ENCODE measurements at regions not wholly inside any gene's neighbourhood (a gene's known extent, or its start where the extent isn't known, plus 50 kb on each side); places are given as distances from the start of the nearest gene placed in this dataset.
"Not testable (repeated sequence)": the region's sequence is repeated elsewhere in the genome, so short reads cannot be mapped to it uniquely, and the experiment has no call there.

DNA sequence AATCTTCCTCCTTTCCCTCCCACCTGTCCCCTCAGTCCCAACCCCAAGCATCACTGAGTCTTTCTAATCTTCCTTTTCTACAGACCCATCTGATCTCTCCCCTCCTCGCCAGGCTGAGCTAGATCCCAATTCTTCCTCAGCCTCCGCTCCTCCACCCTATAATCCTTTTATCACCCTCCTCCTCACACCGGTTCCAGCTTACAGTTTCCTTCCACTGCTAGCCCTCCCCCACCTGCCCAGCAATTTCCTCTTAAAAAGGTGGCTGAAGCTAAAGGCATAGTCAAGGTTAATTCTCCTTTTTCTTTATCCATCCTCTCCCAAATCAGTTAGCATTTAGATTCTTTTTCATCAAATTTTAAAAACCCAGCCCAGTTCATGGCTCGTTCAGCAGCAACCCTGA, 470.6 kb upstream of the NUDT12 start:
- CTCF ChIA-PET, POLR2A ChIA-PET: not testable (repeated sequence)

DNA sequence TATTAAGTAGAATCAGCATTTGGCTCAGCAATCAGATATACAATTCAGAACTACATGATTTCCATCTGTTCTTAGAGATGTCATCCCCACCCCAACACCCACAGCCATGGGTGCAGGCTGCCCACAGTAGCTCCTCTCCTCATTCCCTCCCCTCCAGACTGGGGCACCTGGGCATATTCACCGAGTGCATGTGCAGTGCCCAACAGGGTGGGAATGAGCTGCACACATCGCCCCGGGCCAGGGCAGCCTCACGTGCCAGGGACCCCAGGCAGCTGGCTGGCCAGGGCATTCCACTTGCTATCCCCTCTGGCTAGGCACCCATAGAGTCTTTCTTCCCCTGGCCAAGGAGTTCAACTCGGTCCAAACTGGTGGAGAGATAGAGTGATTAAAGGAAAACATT, 461.9 kb upstream of the NUDT12 start:
- ChIA-PET CTCF (no interaction called here), POLR2A (no interaction called here)
- H3K9ac ChIP-seq (ENCODE audit: low read length) = no peak overlapping the region
- Mint-ChIP-seq H3K4me1 (no peaks in the 10 kb centered on the region), H3K27ac (no peak overlapping the region), H3K4me3 (no peak overlapping the region), H3K9me3 (ENCODE audit: insufficient read depth) (no peaks in the 10 kb centered on the region), H3K27me3 (no peaks in the 10 kb centered on the region)
- DNase-seq (no peak), ATAC-seq (ENCODE audit: low read depth) (no peak)
- WGBS (ENCODE audit: insufficient coverage) = 89% methylated on average over 4 of the region's 5 CpGs
- no peak overlapping the region for H2AFZ ChIP-seq (ENCODE audit: insufficient read depth, low read depth, low read length, poor library complexity, severe bottlenecking)
- peaks cover 0 to 10% (median 2%) of the 10 kb centered on the region in 3 donors for H3K9me3 ChIP-seq (ENCODE audit: control extremely low read depth in 1 of 3, control insufficient read depth in 2 of 3, insufficient read depth in 1 of 3, low read length in 2 of 3)
- H3K4me3 ChIP-seq (ENCODE audit: control extremely low read depth in 1 of 5, extremely low read depth in 1 of 5, insufficient read depth in 1 of 5, low read depth in 2 of 5, low read length in 4 of 5) = no peak overlapping the region
- no peaks in the 10 kb centered on the region for H3K4me1 ChIP-seq (ENCODE audit: control insufficient read depth in 2 of 2, insufficient read depth in 2 of 2, low read length in 2 of 2)
- no peak for TF ChIP-seq EZH2 (IDR thresholded peaks at IDR 0.05; ENCODE audit: borderline replicate concordance, insufficient read depth, low read depth, low read length, poor library complexity, severe bottlenecking)
- TF ChIP-seq, protein P1, sequence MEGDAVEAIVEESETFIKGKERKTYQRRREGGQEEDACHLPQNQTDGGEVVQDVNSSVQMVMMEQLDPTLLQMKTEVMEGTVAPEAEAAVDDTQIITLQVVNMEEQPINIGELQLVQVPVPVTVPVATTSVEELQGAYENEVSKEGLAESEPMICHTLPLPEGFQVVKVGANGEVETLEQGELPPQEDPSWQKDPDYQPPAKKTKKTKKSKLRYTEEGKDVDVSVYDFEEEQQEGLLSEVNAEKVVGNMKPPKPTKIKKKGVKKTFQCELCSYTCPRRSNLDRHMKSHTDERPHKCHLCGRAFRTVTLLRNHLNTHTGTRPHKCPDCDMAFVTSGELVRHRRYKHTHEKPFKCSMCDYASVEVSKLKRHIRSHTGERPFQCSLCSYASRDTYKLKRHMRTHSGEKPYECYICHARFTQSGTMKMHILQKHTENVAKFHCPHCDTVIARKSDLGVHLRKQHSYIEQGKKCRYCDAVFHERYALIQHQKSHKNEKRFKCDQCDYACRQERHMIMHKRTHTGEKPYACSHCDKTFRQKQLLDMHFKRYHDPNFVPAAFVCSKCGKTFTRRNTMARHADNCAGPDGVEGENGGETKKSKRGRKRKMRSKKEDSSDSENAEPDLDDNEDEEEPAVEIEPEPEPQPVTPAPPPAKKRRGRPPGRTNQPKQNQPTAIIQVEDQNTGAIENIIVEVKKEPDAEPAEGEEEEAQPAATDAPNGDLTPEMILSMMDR (IDR thresholded peaks at IDR 0.05) = no peak
- no peaks in the 10 kb centered on the region for H3K36me3 ChIP-seq (replicated peaks in 1 of 2; ENCODE audit: control extremely low read depth in 1 of 2, control insufficient read depth in 1 of 2, extremely low read depth in 1 of 2, insufficient read depth in 2 of 2, low read length in 1 of 2)
- H3K4me2 ChIP-seq (replicated peaks; ENCODE audit: low read depth, low read length, poor library complexity, severe bottlenecking) = no peak overlapping the region
- H4K20me1 ChIP-seq (ENCODE audit: control insufficient read depth, insufficient read depth, low read length, poor library complexity, severe bottlenecking) = no peaks in the 10 kb centered on the region
- no peaks in the 10 kb centered on the region for H3K27me3 ChIP-seq (replicated peaks in 1 of 4; ENCODE audit: control extremely low read depth in 1 of 4, control insufficient read depth in 3 of 4, insufficient read depth in 4 of 4, low read length in 3 of 4)
- intact Hi-C loops (cut with micrococcal nuclease) = no loop called here
- H3K79me2 ChIP-seq (ENCODE audit: control insufficient read depth, insufficient read depth, low read length) = no peaks in the 10 kb centered on the region
- no peak overlapping the region for H3K27ac ChIP-seq (ENCODE audit: low read length in 2 of 2)

More for the DNA sequence above, 470.6 kb upstream of the NUDT12 start:
- DNase-seq; H3K4me3 Mint-ChIP-seq; H3K4me2 ChIP-seq (replicated peaks; ENCODE audit: low read depth, low read length, poor library complexity, severe bottlenecking); H2AFZ ChIP-seq (ENCODE audit: insufficient read depth, low read depth, low read length, poor library complexity, severe bottlenecking); H3K9ac ChIP-seq (ENCODE audit: low read length); H3K4me1 Mint-ChIP-seq; H3K4me3 ChIP-seq (ENCODE audit: control extremely low read depth in 1 of 5, extremely low read depth in 1 of 5, insufficient read depth in 1 of 5, low read depth in 2 of 5, low read length in 4 of 5); H3K4me1 ChIP-seq (ENCODE audit: control insufficient read depth in 2 of 2, insufficient read depth in 2 of 2, low read length in 2 of 2); H3K27ac Mint-ChIP-seq; H3K36me3 ChIP-seq (replicated peaks in 1 of 2; ENCODE audit: control extremely low read depth in 1 of 2, control insufficient read depth in 1 of 2, extremely low read depth in 1 of 2, insufficient read depth in 2 of 2, low read length in 1 of 2); H4K20me1 ChIP-seq (ENCODE audit: control insufficient read depth, insufficient read depth, low read length, poor library complexity, severe bottlenecking); intact Hi-C loops (cut with micrococcal nuclease); H3K79me2 ChIP-seq (ENCODE audit: control insufficient read depth, insufficient read depth, low read length); ATAC-seq (ENCODE audit: low read depth); H3K9me3 ChIP-seq (ENCODE audit: control extremely low read depth in 1 of 3, control insufficient read depth in 2 of 3, insufficient read depth in 1 of 3, low read length in 2 of 3); H3K27me3 ChIP-seq (replicated peaks in 1 of 4; ENCODE audit: control extremely low read depth in 1 of 4, control insufficient read depth in 3 of 4, insufficient read depth in 4 of 4, low read length in 3 of 4); H3K27ac ChIP-seq (ENCODE audit: low read length in 2 of 2); H3K9me3 Mint-ChIP-seq (ENCODE audit: insufficient read depth); H3K27me3 Mint-ChIP-seq: not testable (repeated sequence)
- 57% methylated on average over 3 of the region's 4 CpGs for WGBS (ENCODE audit: insufficient coverage)
